Lower lobe of right lung (tissue), 2 donors: ENCODE measurements at regions not wholly inside any gene's neighbourhood (a gene's known extent, or its start where the extent isn't known, plus 50 kb on each side); places are given as distances from the start of the nearest gene placed in this dataset.

Experiments used
- ATAC-seq, 2 donors: fragments of 200-7000 bp; cut with Tn5 transposase; one replicate each; pipeline ENCODE4 v1.9.1; 2020 to 2022; ENCODE audit warnings: mild to moderate bottlenecking in 2 of 2, moderate library complexity in 2 of 2
- DNase-seq: peaks from one replicate; pipeline ENCODE4 v3.0.0-alpha.2; 2020
- H3K27ac ChIP-seq: fragments of 200-600 bp; one replicate; pipeline ENCODE4 v1.8.0; 2022
- H3K27me3 ChIP-seq: fragments of 200-600 bp; one replicate; pipeline ENCODE4 v1.8.0; 2022; ENCODE audit warnings: low read depth
- H3K36me3 ChIP-seq: fragments of 200-600 bp; one replicate; pipeline ENCODE4 v1.8.0; 2022; ENCODE audit warnings: mild to moderate bottlenecking
- H3K4me1 ChIP-seq: fragments of 200-600 bp; one replicate; pipeline ENCODE4 v1.8.0; 2022
- H3K4me3 ChIP-seq: fragments of 200-600 bp; one replicate; pipeline ENCODE4 v1.8.0; 2022; ENCODE audit warnings: mild to moderate bottlenecking
- H3K9me3 ChIP-seq: fragments of 200-600 bp; one replicate; pipeline ENCODE4 v1.8.0; 2022
- intact Hi-C: fragments of 100-400 bp; cut with DNase I; formaldehyde crosslinking; loops from one replicate; pipeline ENCODE4 v1.11.0; 2022
- TF ChIP-seq, protein P1 (sequence below): fragments of 200-600 bp; IDR thresholded peaks from one replicate; pipeline ENCODE4 v1.8.0; 2022; ENCODE audit warnings: antibody characterized with exemption, mild to moderate bottlenecking
- donor health status: DM: no; HTN: yes; CAD: no; lungs with severe emphysema.

GRCh38 chr6:156183678-156184077, 593.5 kb upstream of the ARID1B start:
- Histone ChIP-seq H3K27ac (no peak overlapping the region), H3K4me1 (no peaks in the 10 kb centered on the region), H3K4me3 (no peak overlapping the region), H3K27me3 (no peaks in the 10 kb centered on the region), H3K9me3 (no peaks in the 10 kb centered on the region), H3K36me3 (no peaks in the 10 kb centered on the region)
- TF ChIP-seq, protein P1, sequence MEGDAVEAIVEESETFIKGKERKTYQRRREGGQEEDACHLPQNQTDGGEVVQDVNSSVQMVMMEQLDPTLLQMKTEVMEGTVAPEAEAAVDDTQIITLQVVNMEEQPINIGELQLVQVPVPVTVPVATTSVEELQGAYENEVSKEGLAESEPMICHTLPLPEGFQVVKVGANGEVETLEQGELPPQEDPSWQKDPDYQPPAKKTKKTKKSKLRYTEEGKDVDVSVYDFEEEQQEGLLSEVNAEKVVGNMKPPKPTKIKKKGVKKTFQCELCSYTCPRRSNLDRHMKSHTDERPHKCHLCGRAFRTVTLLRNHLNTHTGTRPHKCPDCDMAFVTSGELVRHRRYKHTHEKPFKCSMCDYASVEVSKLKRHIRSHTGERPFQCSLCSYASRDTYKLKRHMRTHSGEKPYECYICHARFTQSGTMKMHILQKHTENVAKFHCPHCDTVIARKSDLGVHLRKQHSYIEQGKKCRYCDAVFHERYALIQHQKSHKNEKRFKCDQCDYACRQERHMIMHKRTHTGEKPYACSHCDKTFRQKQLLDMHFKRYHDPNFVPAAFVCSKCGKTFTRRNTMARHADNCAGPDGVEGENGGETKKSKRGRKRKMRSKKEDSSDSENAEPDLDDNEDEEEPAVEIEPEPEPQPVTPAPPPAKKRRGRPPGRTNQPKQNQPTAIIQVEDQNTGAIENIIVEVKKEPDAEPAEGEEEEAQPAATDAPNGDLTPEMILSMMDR = no peak
- DNase-seq (no peak), ATAC-seq (no peak)
- intact Hi-C loops = no loop called here

- H3K27me3 ChIP-seq = no peaks in the 10 kb centered on the region
- ATAC-seq (no peak), DNase-seq (no peak)
- intact Hi-C loops = no loop called here
- H3K9me3 ChIP-seq = no peaks in the 10 kb centered on the region
- H3K36me3 ChIP-seq = no peaks in the 10 kb centered on the region
- H3K27ac ChIP-seq = no peak overlapping the region
- no peak overlapping the region for H3K4me3 ChIP-seq
- H3K4me1 ChIP-seq = no peaks in the 10 kb centered on the region
- TF ChIP-seq, protein P1 = no peak
Measured at GRCh38 chr6:156182356-156182755, 594.8 kb upstream of the ARID1B start.

DNA sequence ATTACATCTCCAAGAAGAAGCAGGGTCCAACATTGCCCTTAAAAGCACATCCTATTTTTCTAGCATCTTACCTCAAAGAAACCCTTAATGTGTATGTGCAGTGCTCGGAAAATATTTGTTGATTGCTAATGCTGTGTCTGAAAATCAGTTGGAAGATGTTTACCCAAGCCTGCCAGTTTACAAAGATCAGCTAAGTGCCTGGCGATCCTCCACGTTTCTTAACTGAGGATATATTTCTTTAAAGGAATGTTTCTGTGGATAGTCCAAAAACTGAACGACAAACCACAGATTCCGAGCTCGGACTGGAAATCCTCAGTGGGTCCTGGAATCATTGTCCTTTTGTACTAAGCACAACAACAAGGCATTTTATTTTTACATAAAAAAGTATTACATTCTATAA, 595.7 kb upstream of the ARID1B start:
- TF ChIP-seq, protein P1 = no peak
- Histone ChIP-seq H3K9me3 (no peaks in the 10 kb centered on the region), H3K27me3 (no peaks in the 10 kb centered on the region), H3K4me3 (no peak overlapping the region), H3K36me3 (no peaks in the 10 kb centered on the region), H3K27ac (no peak overlapping the region), H3K4me1 (no peaks in the 10 kb centered on the region)
- ATAC-seq = no peak
- DNase-seq = no peak
- intact Hi-C loops = no loop called here

- Histone ChIP-seq H3K4me3 (no peak overlapping the region), H3K27ac (no peak overlapping the region), H3K9me3 (no peaks in the 10 kb centered on the region), H3K36me3 (no peaks in the 10 kb centered on the region), H3K4me1 (no peaks in the 10 kb centered on the region), H3K27me3 (no peaks in the 10 kb centered on the region)
- TF ChIP-seq, protein P1 = no peak
- intact Hi-C loops = no loop called here
- ATAC-seq (peak; percentile 23 to 64), DNase-seq (peak; percentile 38)
Measured at GRCh38 chr6:156175971-156176421, 601.2 kb upstream of the ARID1B start.

DNA sequence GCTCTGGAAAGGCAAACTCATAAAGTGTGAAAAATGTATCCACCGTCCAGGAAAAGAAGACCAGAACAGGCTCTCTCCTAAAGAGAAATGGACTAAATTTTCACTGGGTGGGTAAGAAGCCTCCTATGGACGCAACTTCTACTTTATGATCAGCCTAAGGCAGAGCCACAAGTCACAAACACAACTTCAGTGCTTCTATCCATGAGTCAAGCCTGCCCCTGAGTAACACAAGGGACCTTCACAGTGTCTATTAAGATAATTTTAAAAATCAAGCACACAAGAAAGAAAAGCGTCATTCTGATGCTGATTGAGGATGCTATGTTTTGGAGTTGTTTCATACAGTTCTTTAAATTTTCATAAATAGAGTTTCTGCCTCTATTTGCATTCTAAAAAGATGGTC, 601.7 kb upstream of the ARID1B start:
- ATAC-seq (no peak), DNase-seq (no peak)
- H3K27me3 ChIP-seq = no peaks in the 10 kb centered on the region
- no peaks in the 10 kb centered on the region for H3K36me3 ChIP-seq
- no peak overlapping the region for H3K4me3 ChIP-seq
- H3K4me1 ChIP-seq = no peaks in the 10 kb centered on the region
- TF ChIP-seq, protein P1 = no peak
- no peaks in the 10 kb centered on the region for H3K9me3 ChIP-seq
- H3K27ac ChIP-seq = no peak overlapping the region
- intact Hi-C loops = no loop called here
